ENCODE measurements at regions not wholly inside any gene's neighbourhood (a gene's known extent, or its start where the extent isn't known, plus 50 kb on each side); places are given as distances from the start of the nearest gene placed in this dataset.

- DNase-seq (ENCODE audit: low read depth in 4 of 4, low spot score in 1 of 4), result no peak
Measured at GRCh38 chr7:111676167-111676566, 113.9 kb upstream of the IMMP2L start.

- no peak for DNase-seq (ENCODE audit: low read depth in 4 of 4, low spot score in 1 of 4)
Measured at GRCh38 chr7:111672901-111673300, 110.6 kb upstream of the IMMP2L start.

DNA sequence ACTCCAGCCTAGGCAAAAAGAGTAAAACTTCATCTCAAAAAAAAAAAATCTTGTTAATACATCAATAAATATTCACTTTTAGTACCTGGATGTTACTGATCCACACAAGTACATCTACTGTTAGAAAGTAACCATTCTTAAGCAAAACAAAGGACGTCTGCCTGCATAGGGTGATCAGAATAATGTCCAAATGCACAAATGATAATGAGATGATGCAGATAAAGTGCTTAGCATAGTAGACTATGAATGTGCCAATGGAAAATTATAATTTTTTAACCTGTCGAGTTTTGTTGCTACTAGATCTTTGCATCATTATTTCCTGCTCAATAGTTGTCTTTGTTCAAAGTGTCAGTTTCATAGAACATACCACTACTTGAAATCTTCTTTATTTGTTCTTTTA is 109.6 kb upstream of the IMMP2L start:
- no peak for DNase-seq (ENCODE audit: low read depth in 4 of 4, low spot score in 1 of 4)

GRCh38 chr7:111668711-111669110 is 106.4 kb upstream of the IMMP2L start:
- no peak for DNase-seq (ENCODE audit: low read depth in 4 of 4, low spot score in 1 of 4)

DNA sequence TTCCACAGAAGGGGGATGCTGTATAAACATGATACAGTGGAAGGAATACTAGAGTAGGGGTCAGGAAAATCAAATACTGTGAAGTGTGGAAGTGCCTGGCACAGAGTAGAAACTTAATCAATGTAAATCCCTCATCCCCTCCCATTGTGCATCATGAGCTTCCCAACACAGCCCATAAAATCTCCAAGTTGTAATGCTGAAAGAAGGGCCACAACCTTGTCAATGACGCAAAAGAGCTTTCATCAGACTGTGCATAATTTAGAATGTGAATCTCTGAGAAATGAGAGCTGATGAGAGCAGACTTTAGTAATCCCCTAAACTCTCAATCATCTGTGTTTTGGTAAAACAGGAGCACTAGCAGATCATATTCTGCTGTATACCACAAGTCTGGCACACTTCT is 105.2 kb upstream of the IMMP2L start:
- no peak for DNase-seq (ENCODE audit: low read depth in 4 of 4, low spot score in 1 of 4)

DNA sequence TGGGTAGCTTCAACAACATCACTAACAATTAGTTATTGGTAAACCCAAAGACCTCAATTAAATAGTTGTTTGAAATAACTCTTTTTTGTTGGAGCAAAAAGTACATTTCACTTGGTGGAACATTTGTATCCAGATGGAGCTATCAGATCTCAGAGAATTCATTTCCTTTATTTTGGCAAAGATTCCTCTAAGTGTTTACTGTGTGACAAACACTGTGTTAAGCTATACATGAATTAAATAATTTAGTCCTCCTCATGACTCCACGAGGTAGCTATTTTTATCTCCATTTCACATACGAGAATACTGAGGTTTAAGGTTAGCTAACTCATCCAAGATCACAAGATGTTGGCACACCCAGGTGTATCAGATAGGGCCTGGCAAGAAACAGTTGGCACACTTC is 104.0 kb upstream of the IMMP2L start:
- no peak for DNase-seq (ENCODE audit: low read depth in 4 of 4, low spot score in 1 of 4)

GRCh38 chr7:111663771-111664170 is 101.5 kb upstream of the IMMP2L start:
- DNase-seq (ENCODE audit: low read depth in 4 of 4, low spot score in 1 of 4), result no peak

- DNase-seq (ENCODE audit: low read depth in 4 of 4, low spot score in 1 of 4), result no peak
Measured at GRCh38 chr7:111662386-111662785, 100.1 kb upstream of the IMMP2L start.

- no peak for DNase-seq (ENCODE audit: low read depth in 4 of 4, low spot score in 1 of 4)
Measured at GRCh38 chr7:111660478-111660877, 98.2 kb upstream of the IMMP2L start.

- DNase-seq (ENCODE audit: low read depth in 4 of 4, low spot score in 1 of 4), result no peak
Measured at GRCh38 chr7:111658546-111658945, 96.3 kb upstream of the IMMP2L start.

DNA sequence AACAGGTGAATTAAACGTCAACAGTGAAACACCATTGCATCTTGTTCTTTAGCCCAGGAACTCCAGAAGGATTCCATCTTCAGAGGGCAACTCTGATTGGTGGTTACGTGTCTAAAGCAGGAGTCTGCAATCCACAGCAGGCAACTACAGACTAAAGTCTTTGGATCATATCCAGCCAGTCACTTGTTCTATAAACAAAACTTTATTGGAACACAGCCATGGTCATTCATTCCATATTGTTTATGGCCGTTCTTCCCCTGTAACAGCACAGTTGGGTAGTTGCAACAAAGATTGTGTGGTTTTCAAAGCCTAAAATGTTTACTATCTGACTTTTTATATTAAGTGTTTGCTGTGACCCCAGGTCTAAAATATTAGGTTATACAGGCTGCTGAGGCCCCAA is 94.7 kb upstream of the IMMP2L start:
- no peak for DNase-seq (ENCODE audit: low read depth in 4 of 4, low spot score in 1 of 4)

DNA sequence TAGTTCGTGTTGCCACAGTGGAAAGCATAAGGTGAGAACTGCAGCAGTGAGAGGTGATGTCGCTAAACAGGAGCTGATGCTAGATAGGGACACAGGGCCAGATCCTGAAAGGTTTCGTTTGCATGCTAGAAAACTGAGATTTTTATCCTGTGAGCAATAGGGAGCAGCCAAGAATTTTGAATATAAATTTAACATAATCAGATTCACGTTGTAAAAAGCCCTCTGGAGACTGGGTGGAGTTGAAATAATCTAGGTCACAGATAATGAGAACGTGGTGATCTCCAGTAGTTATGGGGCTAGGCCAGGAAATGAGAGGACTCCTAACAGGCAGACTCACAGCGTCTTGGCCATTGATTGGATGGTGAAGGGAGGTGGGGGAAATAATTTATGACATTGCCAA is 92.1 kb upstream of the IMMP2L start:
- no peak for DNase-seq (ENCODE audit: low read depth in 4 of 4, low spot score in 1 of 4)

DNA sequence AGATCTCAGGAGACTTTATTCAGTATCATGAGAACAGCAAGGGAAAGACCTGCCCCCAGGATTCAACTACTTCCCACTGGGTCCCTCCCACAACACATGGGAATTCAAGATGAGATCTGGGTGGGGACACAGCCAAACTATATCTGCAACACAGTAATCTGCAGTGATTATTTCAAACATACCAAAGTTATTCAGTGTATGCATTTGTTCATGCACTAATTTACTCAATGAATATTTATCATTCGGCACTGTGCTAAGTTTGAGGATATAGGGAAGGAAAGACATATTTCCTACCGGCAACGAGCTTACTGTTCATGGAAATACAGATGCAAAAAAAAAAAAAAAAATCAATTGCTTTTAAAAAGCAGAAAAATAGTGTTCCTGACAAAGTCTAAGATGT is 91.6 kb upstream of the IMMP2L start:
- DNase-seq (ENCODE audit: low read depth in 4 of 4, low spot score in 1 of 4), result no peak

- DNase-seq (ENCODE audit: low read depth in 4 of 4, low spot score in 1 of 4), result no peak
Measured at GRCh38 chr7:111650456-111650999, 88.2 kb upstream of the IMMP2L start.

DNA sequence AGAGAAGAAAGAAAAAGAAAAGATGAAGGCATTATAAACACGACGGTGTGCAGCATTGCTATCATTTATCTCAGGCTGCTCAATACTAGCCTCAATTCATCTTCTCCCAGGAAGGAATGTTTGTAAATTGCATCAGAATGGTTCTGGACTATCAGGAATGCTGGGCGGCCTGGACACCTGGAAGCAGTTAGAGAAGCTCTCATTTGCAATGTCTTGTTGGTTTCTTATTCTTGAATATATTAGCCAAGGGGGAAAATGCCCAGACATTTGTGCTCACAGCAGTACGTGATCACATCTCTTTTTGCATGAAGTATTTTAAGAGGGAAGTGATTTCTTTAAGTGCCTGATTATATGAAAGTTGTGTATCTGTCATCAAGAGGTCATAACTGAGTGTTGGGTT is 85.6 kb upstream of the IMMP2L start:
- DNase-seq (ENCODE audit: low read depth in 4 of 4, low spot score in 1 of 4), result no peak

DNA sequence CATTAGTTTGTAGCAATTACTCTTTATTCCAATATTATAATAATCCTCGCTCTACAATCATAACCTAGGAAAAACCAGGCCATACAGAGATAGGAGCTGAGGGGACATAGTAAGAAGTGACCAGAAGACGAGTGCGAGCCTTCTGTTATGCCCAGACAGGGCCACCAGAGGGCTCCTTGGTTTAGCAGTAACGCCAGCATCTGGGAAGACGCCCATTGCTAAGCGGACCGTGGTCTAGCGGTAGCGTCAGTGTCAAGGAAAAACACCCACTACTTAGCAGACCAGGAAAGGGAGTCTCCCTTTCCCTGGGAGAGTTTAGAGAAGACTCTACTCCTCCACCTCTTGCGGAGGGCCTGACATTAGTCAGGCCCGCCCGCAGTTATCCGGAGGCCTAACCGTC is 82.3 kb upstream of the IMMP2L start:
- DNase-seq (ENCODE audit: low read depth in 4 of 4, low spot score in 1 of 4), result peak in 1 of 4 experiments; percentile 3

- DNase-seq (ENCODE audit: low read depth in 4 of 4, low spot score in 1 of 4), result no peak
Measured at GRCh38 chr7:111642373-111642772, 80.1 kb upstream of the IMMP2L start.

DNA sequence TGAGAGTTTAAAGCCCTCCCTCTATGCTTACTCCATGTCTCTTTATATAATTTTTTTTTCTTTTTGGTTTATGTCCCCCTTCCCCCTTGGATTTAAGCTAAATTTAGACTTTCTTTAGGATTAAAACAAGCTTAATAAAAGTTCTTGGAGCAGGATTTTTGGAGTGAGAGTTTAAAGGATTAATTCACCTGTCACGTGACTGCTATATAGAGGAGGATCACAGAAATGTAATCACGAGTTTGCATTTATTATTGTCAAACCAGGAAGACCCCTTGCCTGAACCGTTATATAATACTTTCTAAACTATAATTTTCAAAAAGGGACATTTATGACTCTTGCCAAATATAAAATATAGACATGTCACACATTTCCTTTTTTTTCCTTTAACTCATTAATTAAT is 78.1 kb upstream of the IMMP2L start:
- no peak for DNase-seq (ENCODE audit: low read depth in 4 of 4, low spot score in 1 of 4)

DNA sequence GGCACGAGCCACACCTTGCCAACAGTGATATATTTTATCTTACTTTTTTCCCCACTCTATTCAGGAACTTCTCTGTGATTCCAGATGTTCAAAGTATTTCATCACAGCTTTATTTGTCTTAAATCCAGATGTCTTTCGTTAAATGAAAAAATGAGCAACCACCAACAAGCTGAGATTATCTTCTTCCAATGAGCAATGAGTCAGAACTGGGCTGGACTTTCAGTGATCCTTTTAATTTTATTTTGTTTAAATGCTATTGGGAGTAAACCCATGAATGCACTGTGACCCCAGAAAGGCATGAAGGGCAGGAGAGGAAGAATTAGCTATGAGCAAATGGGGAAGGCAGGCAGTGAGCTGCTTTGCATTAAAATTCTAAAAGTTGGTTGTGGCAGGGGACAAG is 77.6 kb upstream of the IMMP2L start:
- no peak for DNase-seq (ENCODE audit: low read depth in 4 of 4, low spot score in 1 of 4)

GRCh38 chr7:111638078-111638477 is 75.8 kb upstream of the IMMP2L start:
- DNase-seq (ENCODE audit: low read depth in 4 of 4, low spot score in 1 of 4), result no peak

DNA sequence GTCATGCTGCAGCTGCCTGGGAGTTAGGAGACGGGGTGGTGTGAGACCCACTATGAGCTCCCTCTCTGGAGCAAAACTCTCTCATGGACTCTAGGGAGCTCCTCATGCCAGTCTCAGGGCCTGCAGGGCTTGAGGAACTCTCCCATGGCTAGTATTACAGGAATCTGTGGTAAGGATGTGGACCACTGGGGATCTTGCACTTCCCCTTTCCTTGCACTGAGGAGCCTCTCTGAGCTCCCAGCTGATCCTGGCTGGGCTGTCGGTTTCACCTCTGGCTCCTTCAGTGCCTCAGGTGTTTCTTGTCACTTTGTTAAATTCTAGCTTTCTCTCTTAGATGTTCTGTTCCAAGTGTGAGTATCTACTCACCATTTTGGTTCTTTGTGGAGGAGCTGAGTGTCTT is 71.6 kb upstream of the IMMP2L start:
- no peak for DNase-seq (ENCODE audit: low read depth in 4 of 4, low spot score in 1 of 4)

GRCh38 chr7:111630862-111631261 is 68.6 kb upstream of the IMMP2L start:
- no peak for DNase-seq (ENCODE audit: low read depth in 4 of 4, low spot score in 1 of 4)

DNA sequence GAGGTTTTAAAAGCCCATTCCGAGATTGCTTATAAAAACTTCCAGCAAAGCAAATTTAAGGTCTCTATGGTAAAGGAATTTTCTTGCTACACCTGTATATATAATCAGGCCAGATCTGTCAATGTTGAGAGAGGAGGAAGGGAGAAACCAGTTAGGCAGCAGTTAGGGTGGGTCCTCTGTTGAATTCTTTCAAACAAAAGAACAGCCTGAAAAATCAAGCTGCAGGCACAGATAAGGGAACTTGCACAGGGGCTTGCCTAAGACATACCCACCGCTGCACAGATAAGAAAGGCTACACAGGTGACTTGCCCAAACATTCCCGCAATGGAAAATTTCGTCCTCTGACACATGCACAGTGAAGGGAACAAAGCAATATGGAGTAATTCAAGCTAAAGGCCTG is 59.8 kb upstream of the IMMP2L start:
- no peak for DNase-seq (ENCODE audit: low read depth in 4 of 4, low spot score in 1 of 4)
